Brain microvascular endothelial cell (primary cell): ENCODE measurements at regions not wholly inside any gene's neighbourhood (a gene's known extent, or its start where the extent isn't known, plus 50 kb on each side); places are given as distances from the start of the nearest gene placed in this dataset.

Experiments
- DNase-seq: peaks from one replicate; pipeline ENCODE4 v3.0.0-alpha.2; 2020
- H3K27ac ChIP-seq: fragments of 250-450 bp; sonication (Bioruptor Pico); 2 replicates; pipeline ENCODE4 v1.5.1; 2020; ENCODE audit warnings: mild to moderate bottlenecking, moderate library complexity
- H3K27me3 ChIP-seq: fragments of 250-450 bp; sonication (Bioruptor Pico); replicated peaks from 2 replicates; pipeline ENCODE4 v1.5.1; 2020; ENCODE audit warnings: mild to moderate bottlenecking
- H3K36me3 ChIP-seq: fragments of 250-450 bp; sonication (Bioruptor Pico); replicated peaks from 2 replicates; pipeline ENCODE4 v1.5.1; 2020; ENCODE audit warnings: mild to moderate bottlenecking
- H3K4me3 ChIP-seq: 2 replicates; pipeline ENCODE4 v1.5.1; 2011; ENCODE audit warnings: low read depth, mild to moderate bottlenecking, control low read depth, low read length, moderate library complexity
- CTCF ChIP-seq: IDR thresholded peaks from 2 replicates; pipeline ENCODE4 v1.5.1; 2011; ENCODE audit warnings: low read depth, mild to moderate bottlenecking, moderate library complexity, low read length, control low read depth, inconsistent platforms; ENCODE audit errors: missing control alignments
- in situ Hi-C: cut with HindIII; loops from 2 replicates; pipeline ENCODE4 v1.10.0; 2017; ENCODE audit warnings: low sequenced_read_pairs, low pct_ligation_motif_present

DNA sequence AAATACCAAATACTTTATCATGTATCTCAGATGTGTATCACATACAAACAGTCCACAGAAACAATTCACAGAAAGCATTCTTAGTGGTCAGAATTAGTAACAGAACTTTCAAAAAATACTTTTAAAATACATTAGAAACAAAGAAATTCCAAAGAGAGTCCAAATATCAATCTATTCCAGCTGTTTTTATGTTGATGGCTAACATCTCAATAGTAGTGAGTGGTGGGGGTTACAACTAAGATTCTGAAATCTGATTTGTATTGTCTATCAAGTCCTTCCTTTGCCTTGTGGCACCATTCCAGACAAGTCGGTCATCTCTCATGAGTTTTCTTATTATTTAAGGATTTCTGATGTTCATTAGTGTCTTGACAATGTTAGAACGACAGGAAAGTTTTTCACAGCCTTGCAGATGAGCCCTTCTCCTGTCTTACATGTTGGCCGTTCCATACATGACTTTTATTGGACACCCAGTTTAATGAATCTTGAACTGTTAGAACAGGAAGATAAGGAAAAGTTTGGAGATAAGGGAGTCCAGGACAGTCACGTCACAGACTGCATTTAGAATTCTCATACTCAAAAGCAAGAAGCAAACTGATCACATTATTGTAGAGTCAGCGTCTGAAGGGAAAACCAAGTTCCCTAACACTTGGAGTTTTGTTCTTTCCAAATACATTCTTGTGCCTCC lies 410.3 kb downstream of the PID1 start:
- Histone ChIP-seq H3K27ac (no peak overlapping the region), H3K27me3 (no peaks in the 10 kb centered on the region), H3K36me3 (no peaks in the 10 kb centered on the region), H3K4me3 (no peak overlapping the region)
- in situ Hi-C loops: no loop called here
- no peak for TF ChIP-seq CTCF
- no peak for DNase-seq

DNA sequence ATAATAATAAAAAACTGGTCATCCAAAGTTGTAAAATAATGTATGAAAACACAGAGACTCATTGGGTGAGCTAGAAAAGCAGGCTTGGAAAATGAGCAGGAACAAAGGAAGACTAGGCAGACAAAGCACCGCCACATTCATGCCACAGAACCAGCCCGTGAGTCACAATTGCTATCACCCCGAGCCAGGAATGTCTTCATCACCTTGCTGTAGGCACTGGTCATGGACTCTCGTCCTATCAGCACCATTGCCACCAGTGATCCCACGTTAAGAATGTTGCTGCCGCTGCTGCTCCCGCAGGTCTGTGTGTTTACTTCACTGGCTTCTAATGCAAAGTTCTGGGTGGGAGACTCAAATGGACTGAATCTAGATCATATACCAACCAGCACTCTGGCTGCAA lies 417.9 kb downstream of the PID1 start:
- TF ChIP-seq CTCF: no peak
- Histone ChIP-seq H3K4me3 (no peak overlapping the region), H3K36me3 (no peaks in the 10 kb centered on the region), H3K27me3 (no peaks in the 10 kb centered on the region), H3K27ac (no peak overlapping the region)
- in situ Hi-C loops: no loop called here
- no peak for DNase-seq

- Histone ChIP-seq H3K27me3 (no peaks in the 10 kb centered on the region), H3K4me3 (no peak overlapping the region), H3K36me3 (no peaks in the 10 kb centered on the region), H3K27ac (no peak overlapping the region)
- TF ChIP-seq CTCF: no peak
- no peak for DNase-seq
- in situ Hi-C loops: no loop called here
Measured at GRCh38 chr2:228848638-228849037, 422.4 kb downstream of the PID1 start.

DNA sequence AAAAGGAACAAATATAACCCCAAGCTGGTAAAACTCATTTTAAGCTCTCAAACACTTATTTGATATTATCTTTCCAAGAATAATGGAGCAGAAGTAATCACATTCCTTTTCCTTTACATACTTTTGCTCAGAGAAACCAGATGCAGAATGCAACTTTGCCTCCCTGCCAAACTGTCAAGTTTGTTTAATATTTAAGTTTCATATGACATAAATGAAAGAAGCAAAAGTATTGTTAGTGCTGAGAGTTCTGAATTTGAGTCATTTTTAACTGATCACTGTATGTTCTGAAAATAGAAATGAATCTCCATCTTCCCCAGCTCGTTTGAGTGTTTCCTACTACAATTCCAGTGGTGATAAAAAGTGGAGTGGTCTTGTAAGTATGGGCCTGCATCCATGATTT lies 423.4 kb downstream of the PID1 start:
- H3K27ac ChIP-seq: no peak overlapping the region
- H3K4me3 ChIP-seq: no peak overlapping the region
- no peak for DNase-seq
- H3K27me3 ChIP-seq: no peaks in the 10 kb centered on the region
- H3K36me3 ChIP-seq: no peaks in the 10 kb centered on the region
- in situ Hi-C loops: no loop called here
- TF ChIP-seq CTCF: no peak

GRCh38 chr2:228846161-228846560 lies 424.9 kb downstream of the PID1 start:
- DNase-seq: no peak
- no peak overlapping the region for H3K27ac ChIP-seq
- no peaks in the 10 kb centered on the region for H3K36me3 ChIP-seq
- TF ChIP-seq CTCF: no peak
- H3K4me3 ChIP-seq: no peak overlapping the region
- in situ Hi-C loops: no loop called here
- H3K27me3 ChIP-seq: no peaks in the 10 kb centered on the region
